ENCODE measurements at regions not wholly inside any gene's neighbourhood (a gene's known extent, or its start where the extent isn't known, plus 50 kb on each side); places are given as distances from the start of the nearest gene placed in this dataset.

DNA sequence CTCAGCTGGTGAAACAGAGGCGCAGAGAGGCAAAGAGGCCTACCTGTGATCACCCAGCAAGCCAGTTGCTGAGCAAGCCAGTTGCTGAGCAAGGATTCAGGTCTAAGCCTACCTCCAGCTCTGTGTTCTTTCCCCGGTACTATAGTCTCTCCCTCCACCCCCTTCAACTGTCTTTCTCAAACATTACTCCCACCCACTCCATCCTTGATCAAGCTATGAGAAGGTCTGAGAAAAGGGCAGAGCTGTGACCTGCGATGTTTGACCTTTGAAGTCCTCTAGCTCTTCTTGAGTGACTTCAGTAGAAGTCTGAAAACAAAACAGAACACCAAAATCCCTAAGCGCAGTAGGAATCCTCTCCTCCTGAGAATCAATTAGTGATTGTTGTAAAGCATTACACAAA is 665.2 kb upstream of the ID2 start:
- Mint-ChIP-seq H3K4me3 (no peak overlapping the region), H3K4me1 (ENCODE audit: unreplicated experiment) (no peaks in the 10 kb centered on the region), H3K27ac (no peak overlapping the region), H3K36me3 (no peaks in the 10 kb centered on the region), H3K27me3 (no peaks in the 10 kb centered on the region), H3K9me3 (peaks cover 8% of the 10 kb centered on the region)
- DNase-seq (ENCODE audit: extremely low spot score, unreplicated experiment) = no peak
- TF ChIP-seq, protein P1, sequence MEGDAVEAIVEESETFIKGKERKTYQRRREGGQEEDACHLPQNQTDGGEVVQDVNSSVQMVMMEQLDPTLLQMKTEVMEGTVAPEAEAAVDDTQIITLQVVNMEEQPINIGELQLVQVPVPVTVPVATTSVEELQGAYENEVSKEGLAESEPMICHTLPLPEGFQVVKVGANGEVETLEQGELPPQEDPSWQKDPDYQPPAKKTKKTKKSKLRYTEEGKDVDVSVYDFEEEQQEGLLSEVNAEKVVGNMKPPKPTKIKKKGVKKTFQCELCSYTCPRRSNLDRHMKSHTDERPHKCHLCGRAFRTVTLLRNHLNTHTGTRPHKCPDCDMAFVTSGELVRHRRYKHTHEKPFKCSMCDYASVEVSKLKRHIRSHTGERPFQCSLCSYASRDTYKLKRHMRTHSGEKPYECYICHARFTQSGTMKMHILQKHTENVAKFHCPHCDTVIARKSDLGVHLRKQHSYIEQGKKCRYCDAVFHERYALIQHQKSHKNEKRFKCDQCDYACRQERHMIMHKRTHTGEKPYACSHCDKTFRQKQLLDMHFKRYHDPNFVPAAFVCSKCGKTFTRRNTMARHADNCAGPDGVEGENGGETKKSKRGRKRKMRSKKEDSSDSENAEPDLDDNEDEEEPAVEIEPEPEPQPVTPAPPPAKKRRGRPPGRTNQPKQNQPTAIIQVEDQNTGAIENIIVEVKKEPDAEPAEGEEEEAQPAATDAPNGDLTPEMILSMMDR (conservative IDR thresholded peaks at IDR 0.05) = no peak

GRCh38 chr2:8018956-8019355 is 662.9 kb upstream of the ID2 start:
- Mint-ChIP-seq H3K9me3 (peaks cover 12% of the 10 kb centered on the region), H3K4me3 (no peak overlapping the region), H3K27ac (no peak overlapping the region), H3K36me3 (no peaks in the 10 kb centered on the region), H3K4me1 (ENCODE audit: unreplicated experiment) (no peaks in the 10 kb centered on the region), H3K27me3 (no peaks in the 10 kb centered on the region)
- DNase-seq (ENCODE audit: extremely low spot score, unreplicated experiment) = no peak
- TF ChIP-seq, protein P1 (conservative IDR thresholded peaks at IDR 0.05) = no peak

- H3K4me1 Mint-ChIP-seq (ENCODE audit: unreplicated experiment) = no peaks in the 10 kb centered on the region
- no peak overlapping the region for H3K27ac Mint-ChIP-seq
- DNase-seq (ENCODE audit: extremely low spot score, unreplicated experiment) = no peak
- TF ChIP-seq, protein P1 (conservative IDR thresholded peaks at IDR 0.05) = no peak
- peaks cover 15% of the 10 kb centered on the region for H3K9me3 Mint-ChIP-seq
- H3K27me3 Mint-ChIP-seq = no peaks in the 10 kb centered on the region
- H3K36me3 Mint-ChIP-seq = no peaks in the 10 kb centered on the region
- no peak overlapping the region for H3K4me3 Mint-ChIP-seq
Measured at GRCh38 chr2:8019934-8020333, 661.9 kb upstream of the ID2 start.

DNA sequence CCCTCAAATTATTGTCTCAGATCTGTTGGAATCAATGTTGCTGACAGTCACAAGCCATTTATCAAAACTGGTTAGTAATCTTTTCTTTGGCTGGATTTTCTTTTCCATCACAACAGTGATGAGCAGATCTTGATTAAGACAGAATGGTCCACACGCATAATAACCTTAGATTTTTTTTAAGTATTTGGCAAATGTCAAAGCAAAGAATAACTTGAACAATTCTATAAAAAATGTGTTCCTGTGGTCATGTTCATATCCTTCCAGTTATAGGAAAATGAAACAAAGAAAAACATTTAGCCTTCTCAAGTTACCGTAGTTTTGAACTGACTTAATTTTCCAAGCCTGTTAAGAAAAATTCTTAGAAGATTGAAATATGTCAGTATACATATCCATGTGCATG is 659.9 kb upstream of the ID2 start:
- no peaks in the 10 kb centered on the region for H3K4me1 Mint-ChIP-seq (ENCODE audit: unreplicated experiment)
- H3K36me3 Mint-ChIP-seq = no peaks in the 10 kb centered on the region
- H3K4me3 Mint-ChIP-seq = no peak overlapping the region
- TF ChIP-seq, protein P1 (conservative IDR thresholded peaks at IDR 0.05) = no peak
- H3K27me3 Mint-ChIP-seq = no peaks in the 10 kb centered on the region
- H3K27ac Mint-ChIP-seq = no peak overlapping the region
- DNase-seq (ENCODE audit: extremely low spot score, unreplicated experiment) = no peak
- H3K9me3 Mint-ChIP-seq = peaks cover 15% of the 10 kb centered on the region

DNA sequence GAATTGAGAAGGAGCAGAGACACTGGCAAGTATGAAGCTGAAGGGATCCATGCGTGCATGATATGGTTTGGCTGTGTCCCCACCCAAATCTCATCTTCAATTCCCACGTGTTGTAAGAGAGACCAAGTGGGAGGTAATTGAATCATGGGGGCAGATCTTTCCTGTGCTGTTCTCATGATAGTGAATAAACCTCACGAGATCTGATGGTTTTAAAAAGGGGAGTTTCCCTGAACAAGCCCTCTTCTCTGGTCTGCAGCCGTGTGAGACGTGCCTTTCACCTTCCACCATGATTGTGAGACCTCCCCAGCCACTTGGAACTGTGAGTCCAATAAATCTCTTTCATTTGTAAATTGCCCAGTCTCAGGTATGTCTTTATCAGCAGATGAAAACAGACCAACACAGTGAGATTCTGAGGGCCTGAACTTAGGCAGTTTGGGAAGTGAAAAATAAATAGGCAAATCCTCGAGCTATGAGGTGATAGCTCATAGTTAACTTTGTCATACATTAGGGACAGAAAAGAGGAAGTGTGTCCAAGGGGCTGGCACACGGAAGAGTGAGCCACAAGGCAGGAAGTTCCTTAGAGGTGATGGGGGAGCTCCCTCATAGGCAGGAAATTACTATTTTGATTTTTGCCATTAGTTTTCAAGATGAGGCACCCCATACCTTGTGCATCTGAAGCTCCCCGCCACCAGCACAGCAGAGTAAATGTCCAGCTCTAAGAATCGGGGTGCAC is 658.8 kb upstream of the ID2 start:
- no peaks in the 10 kb centered on the region for H3K36me3 Mint-ChIP-seq
- TF ChIP-seq, protein P1 (conservative IDR thresholded peaks at IDR 0.05) = no peak
- no peak overlapping the region for H3K27ac Mint-ChIP-seq
- H3K4me3 Mint-ChIP-seq = no peak overlapping the region
- H3K4me1 Mint-ChIP-seq (ENCODE audit: unreplicated experiment) = no peaks in the 10 kb centered on the region
- DNase-seq (ENCODE audit: extremely low spot score, unreplicated experiment) = no peak
- peaks cover 15% of the 10 kb centered on the region for H3K9me3 Mint-ChIP-seq
- H3K27me3 Mint-ChIP-seq = no peaks in the 10 kb centered on the region

All from type B pancreatic cell (in vitro differentiated cells).